B cell (primary cell): ENCODE measurements at regions not wholly inside any gene's neighbourhood (a gene's known extent, or its start where the extent isn't known, plus 50 kb on each side); places are given as distances from the start of the nearest gene placed in this dataset.

Source experiments
- ATAC-seq: fragments of 200-7000 bp; cut with Tn5 transposase; one replicate; pipeline ENCODE4 v1.10.0; 2021; ENCODE audit warnings: low read depth, mild to moderate bottlenecking, moderate number of reproducible peaks, moderate library complexity
- CTCF ChIA-PET: fragments of 350-600 bp; sonication (Branson Sonifier 250); formaldehyde crosslinking; loops from one replicate; lab custom pipeline; 2021; ENCODE audit warnings: antibody characterized with exemption, inconsistent platforms; lab: Charles Lee
- POLR2A ChIA-PET: fragments of 350-600 bp; sonication (Branson Sonifier 250); formaldehyde crosslinking; loops from one replicate; lab custom pipeline; 2021; ENCODE audit warnings: antibody characterized with exemption; lab: Charles Lee
- DNase-seq: peaks from one replicate; pipeline ENCODE4 v3.0.0; 2013
- H2AFZ ChIP-seq: 2 replicates; pipeline ENCODE4 v1.6.1; 2012; ENCODE audit warnings: mild to moderate bottlenecking, low read depth, low read length; ENCODE audit not compliant: insufficient read depth, poor library complexity, severe bottlenecking
- H3K27ac ChIP-seq, 2 donors: 1 replicate in 1 of 2; 2 replicates in 1 of 2; pipeline ENCODE4 v1.5.1; 2012 to 2013; ENCODE audit warnings: low read length in 2 of 2, mild to moderate bottlenecking in 2 of 2, moderate library complexity in 1 of 2
- H3K27me3 ChIP-seq, 4 experiments: fragments of 200-600 bp in 1 of 4; sonication (generic) in 1 of 4; replicated peaks in 1 of 4; 1 replicate in 2 of 4; 2 replicates in 2 of 4; pipeline versions ENCODE4 v1.6.1 to v1.7.0; 2013 to 2016; ENCODE audit warnings: low read length in 3 of 4, mild to moderate bottlenecking in 2 of 4, mixed read lengths in 1 of 4, moderate library complexity in 1 of 4; ENCODE audit not compliant: insufficient read depth in 4 of 4, control insufficient read depth in 3 of 4; ENCODE audit errors: control extremely low read depth in 1 of 4
- H3K36me3 ChIP-seq, 2 experiments: replicated peaks in 1 of 2; 1 replicate in 1 of 2; 2 replicates in 1 of 2; pipeline versions ENCODE4 v1.6.1 to v1.7.1; 2013; ENCODE audit warnings: low read length in 1 of 2; ENCODE audit not compliant: insufficient read depth in 2 of 2, control insufficient read depth in 1 of 2; ENCODE audit errors: control extremely low read depth in 1 of 2, extremely low read depth in 1 of 2
- H3K4me1 ChIP-seq, 2 donors: fragments of 200-600 bp in 1 of 2; sonication (generic) in 1 of 2; 1 replicate in 1 of 2; 2 replicates in 1 of 2; pipeline versions ENCODE4 v1.5.1 to v1.6.1; 2013 to 2017; ENCODE audit warnings: low read length in 2 of 2; ENCODE audit not compliant: control insufficient read depth in 2 of 2, insufficient read depth in 2 of 2
- H3K4me2 ChIP-seq: replicated peaks from 2 replicates; pipeline ENCODE3; 2012; ENCODE audit warnings: mild to moderate bottlenecking, low read depth, low read length; ENCODE audit not compliant: poor library complexity, severe bottlenecking
- H3K4me3 ChIP-seq, 5 experiments: fragments of 200-600 bp in 1 of 5; sonication (generic) in 1 of 5; 1 replicate in 3 of 5; 2 replicates in 2 of 5; pipeline versions ENCODE4 v1.5.1 to v1.7.0; 2011 to 2016; ENCODE audit warnings: low read length in 4 of 5, mild to moderate bottlenecking in 4 of 5, low read depth in 2 of 5, control low read depth in 1 of 5, moderate library complexity in 1 of 5; ENCODE audit not compliant: insufficient read depth in 1 of 5; ENCODE audit errors: control extremely low read depth in 1 of 5, extremely low read depth in 1 of 5
- H3K79me2 ChIP-seq: fragments of 200-600 bp; sonication (generic); one replicate; pipeline ENCODE4 v1.6.0; 2016; ENCODE audit warnings: low read length; ENCODE audit not compliant: control insufficient read depth, insufficient read depth
- H3K9ac ChIP-seq: fragments of 200-600 bp; sonication (generic); 2 replicates; pipeline ENCODE4 v1.6.1; 2017; ENCODE audit warnings: mild to moderate bottlenecking, low read length, moderate library complexity
- H3K9me3 ChIP-seq, 3 donors: one replicate each; pipeline versions ENCODE4 v1.6.1 to v1.7.1; 2013; ENCODE audit warnings: low read length in 2 of 3; ENCODE audit not compliant: control insufficient read depth in 2 of 3, insufficient read depth in 1 of 3; ENCODE audit errors: control extremely low read depth in 1 of 3
- H4K20me1 ChIP-seq: 2 replicates; pipeline ENCODE4 v1.6.0; 2012; ENCODE audit warnings: mild to moderate bottlenecking, low read length; ENCODE audit not compliant: insufficient read depth, control insufficient read depth, poor library complexity, severe bottlenecking
- H3K27ac Mint-ChIP-seq: one replicate; pipeline ENCODE4 v1.8.0; 2021; ENCODE audit warnings: mixed read lengths
- H3K27me3 Mint-ChIP-seq: one replicate; pipeline ENCODE4 v1.8.0; 2021; ENCODE audit warnings: mixed read lengths
- H3K4me1 Mint-ChIP-seq: one replicate; pipeline ENCODE4 v1.8.0; 2021; ENCODE audit warnings: mixed read lengths
- H3K4me3 Mint-ChIP-seq: one replicate; pipeline ENCODE4 v1.8.0; 2021; ENCODE audit warnings: mixed read lengths
- H3K9me3 Mint-ChIP-seq: one replicate; pipeline ENCODE4 v1.8.0; 2022; ENCODE audit warnings: mixed read lengths; ENCODE audit not compliant: insufficient read depth
- CTCF ChIP-seq: fragments of 200-600 bp; IDR thresholded peaks from one replicate; pipeline ENCODE4 v1.8.0; 2022; ENCODE audit warnings: antibody characterized with exemption, mild to moderate bottlenecking
- EZH2 ChIP-seq: IDR thresholded peaks from 2 replicates; pipeline ENCODE4 v1.6.1; 2012; ENCODE audit warnings: borderline replicate concordance, low read depth, mild to moderate bottlenecking, moderate library complexity, low read length; ENCODE audit not compliant: insufficient read depth, poor library complexity, severe bottlenecking
- WGBS: methylation state at CpG from one replicate; pipeline ENCODE4 v1.1.5; 2013; ENCODE audit warnings: missing lambda C conversion rate; ENCODE audit not compliant: insufficient coverage; 5-methylcytosine and 5-hydroxymethylcytosine counted together
- intact Hi-C: fragments of 100-400 bp; cut with micrococcal nuclease; formaldehyde crosslinking; loops from one replicate; pipeline ENCODE4 v1.10.0; 2022

DNA sequence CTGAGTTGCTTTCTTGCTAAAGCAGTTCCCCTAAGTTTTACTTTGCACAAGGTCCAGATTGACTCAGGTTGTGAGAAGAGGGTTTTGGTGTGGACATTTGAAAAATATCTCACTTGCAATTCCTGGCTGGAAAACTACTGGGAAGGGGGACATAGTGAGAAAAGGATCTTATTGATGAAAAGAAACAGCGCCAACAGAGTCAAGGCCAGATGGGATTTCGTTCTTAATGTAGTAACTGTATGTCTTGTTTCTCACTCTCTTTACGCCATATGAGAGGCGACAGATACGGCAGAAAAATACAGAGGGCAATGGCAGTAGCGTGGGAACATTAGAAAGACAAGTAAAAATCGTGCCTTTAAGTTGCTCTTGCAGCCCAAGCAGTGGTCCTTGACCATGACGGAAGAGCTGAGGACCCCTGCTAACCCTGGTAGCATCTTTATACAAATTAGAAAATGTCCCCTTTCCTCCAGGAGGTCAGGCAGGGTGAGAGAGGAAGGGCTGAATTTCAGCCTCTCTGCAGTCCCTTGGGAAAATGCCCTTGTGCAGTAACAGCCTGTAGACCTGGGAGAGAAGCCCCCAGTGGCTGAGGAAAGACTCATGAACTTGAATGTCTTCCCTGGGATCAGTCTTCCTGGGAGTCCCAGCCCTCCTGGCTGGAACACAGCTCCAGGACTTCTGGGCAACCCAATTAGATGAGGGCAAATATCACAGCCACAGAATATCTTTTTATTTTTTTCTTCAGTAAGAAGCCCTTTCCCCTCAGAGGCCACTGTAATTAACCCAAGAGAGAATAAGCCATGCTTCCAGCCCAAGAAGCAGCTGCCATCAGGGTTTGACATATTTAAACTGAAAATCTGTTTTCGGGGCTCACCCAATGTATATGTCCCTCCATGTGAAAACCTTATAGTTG, 113.4 kb downstream of the CD47 start:
- H3K27ac Mint-ChIP-seq = no peak overlapping the region
- DNase-seq = no peak
- Histone ChIP-seq H3K4me3 (no peak overlapping the region), H3K9me3 (no peaks in the 10 kb centered on the region), H3K79me2 (no peaks in the 10 kb centered on the region), H3K27ac (no peak overlapping the region), H3K36me3 (no peaks in the 10 kb centered on the region), H3K9ac (no peak overlapping the region), H3K4me2 (no peak overlapping the region), H4K20me1 (no peaks in the 10 kb centered on the region), H3K27me3 (no peaks in the 10 kb centered on the region), H2AFZ (no peak overlapping the region), H3K4me1 (peaks cover 0 to 6% of the 10 kb centered on the region in 2 donors)
- H3K4me3 Mint-ChIP-seq = no peak overlapping the region
- TF ChIP-seq EZH2 = no peak
- ChIA-PET CTCF (interaction anchor here (0.6 kb wide), 1 partner anchor 342 kb away, joined by 3 read pairs; no protein-coding TSS in a partner anchor), POLR2A (no interaction called here)
- H3K27me3 Mint-ChIP-seq = no peaks in the 10 kb centered on the region
- intact Hi-C loops = no loop called here
- 92% methylated on average over 8 of the region's 9 CpGs for WGBS
- H3K9me3 Mint-ChIP-seq = no peaks in the 10 kb centered on the region
- H3K4me1 Mint-ChIP-seq = peaks cover 13% of the 10 kb centered on the region
- no peak for ATAC-seq

DNA sequence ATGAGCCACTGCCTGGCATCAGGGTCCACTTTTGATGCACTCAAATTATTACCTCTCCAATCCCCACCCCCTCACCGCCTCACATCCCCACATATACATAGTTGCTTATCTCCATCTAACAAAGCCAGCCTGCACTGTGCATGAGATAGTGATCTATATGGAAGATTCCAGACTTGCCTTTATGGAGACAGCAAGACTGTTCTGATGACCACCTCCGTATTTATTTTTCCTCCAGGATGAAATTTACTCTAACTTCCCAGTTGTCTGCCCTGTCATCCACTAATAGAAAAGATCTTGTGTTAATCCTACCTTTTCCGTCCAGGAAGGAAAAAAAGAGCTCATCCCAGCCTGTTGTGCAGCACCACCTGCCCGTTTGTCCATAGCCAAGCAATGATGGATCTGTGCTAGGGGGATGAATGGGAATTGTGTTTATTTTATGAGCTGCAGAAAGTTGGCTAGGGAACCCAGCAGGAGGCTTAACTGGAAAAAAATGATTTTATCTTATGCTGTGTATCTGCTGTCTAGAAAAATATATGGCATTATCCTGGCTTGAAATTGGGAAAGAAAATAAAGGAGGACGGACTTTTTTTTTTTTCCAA, 114.5 kb downstream of the CD47 start:
- Histone ChIP-seq H3K4me3 (no peak overlapping the region), H3K27me3 (no peaks in the 10 kb centered on the region), H2AFZ (peak overlapping the region; percentile 15), H3K9ac (no peak overlapping the region), H3K9me3 (no peaks in the 10 kb centered on the region), H3K4me2 (no peak overlapping the region), H3K36me3 (no peaks in the 10 kb centered on the region), H3K79me2 (no peaks in the 10 kb centered on the region), H3K27ac (no peak overlapping the region), H3K4me1 (peaks cover 0 to 6% of the 10 kb centered on the region in 2 donors), H4K20me1 (no peaks in the 10 kb centered on the region)
- H3K27ac Mint-ChIP-seq = no peak overlapping the region
- H3K4me3 Mint-ChIP-seq = no peak overlapping the region
- ChIA-PET CTCF (no interaction called here), POLR2A (interaction anchor here (0.6 kb wide), 1 partner anchor 34 kb away, joined by 3 read pairs; no protein-coding TSS in a partner anchor)
- H3K9me3 Mint-ChIP-seq = no peaks in the 10 kb centered on the region
- WGBS = 94% methylated on average over 2 of the region's 5 CpGs
- peaks cover 11% of the 10 kb centered on the region for H3K4me1 Mint-ChIP-seq
- DNase-seq (no peak), ATAC-seq (no peak)
- intact Hi-C loops = no loop called here
- TF ChIP-seq EZH2 (no peak), CTCF (no peak)
- H3K27me3 Mint-ChIP-seq = no peaks in the 10 kb centered on the region
